ENCODE measurements at regions not wholly inside any gene's neighbourhood (a gene's known extent, or its start where the extent isn't known, plus 50 kb on each side); places are given as distances from the start of the nearest gene placed in this dataset.

DNA sequence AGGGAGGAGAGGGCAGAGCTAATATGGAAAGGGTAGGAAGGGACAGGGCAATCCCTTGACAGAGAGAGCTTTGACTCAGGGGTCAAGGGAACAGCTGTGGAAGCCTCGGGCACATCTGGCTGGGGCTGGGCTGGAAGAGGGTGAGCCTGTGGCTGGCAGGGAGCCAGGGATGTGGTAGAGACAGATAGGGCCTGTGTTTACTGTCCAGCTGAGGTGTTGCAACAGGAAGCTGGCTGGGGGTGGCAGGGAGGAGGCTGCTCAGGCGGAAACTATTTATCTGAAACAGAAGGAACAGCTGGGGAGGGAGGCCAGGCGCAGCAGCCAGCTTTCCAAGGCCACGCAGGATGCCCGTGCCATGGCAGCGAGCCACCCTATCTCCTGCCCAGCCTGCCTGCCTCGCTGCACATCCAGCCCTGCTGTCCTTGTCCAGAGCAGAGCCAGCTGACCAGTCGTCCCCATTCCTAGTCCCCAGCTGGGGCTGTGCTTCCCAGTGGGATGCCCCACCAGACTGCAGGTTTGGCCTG lies 264.7 kb downstream of the CYP26B1 start (continued):
- peak; percentile 26 for TF ChIP-seq ZFP36 (IDR thresholded peaks at IDR 0.05; ENCODE audit: low read depth, low read length, partially characterized antibody)
- peak; percentile 90 for TF ChIP-seq E2F3 (CRISPR knock-in tag; IDR thresholded peaks at IDR 0.05)
- TF ChIP-seq, protein P1, sequence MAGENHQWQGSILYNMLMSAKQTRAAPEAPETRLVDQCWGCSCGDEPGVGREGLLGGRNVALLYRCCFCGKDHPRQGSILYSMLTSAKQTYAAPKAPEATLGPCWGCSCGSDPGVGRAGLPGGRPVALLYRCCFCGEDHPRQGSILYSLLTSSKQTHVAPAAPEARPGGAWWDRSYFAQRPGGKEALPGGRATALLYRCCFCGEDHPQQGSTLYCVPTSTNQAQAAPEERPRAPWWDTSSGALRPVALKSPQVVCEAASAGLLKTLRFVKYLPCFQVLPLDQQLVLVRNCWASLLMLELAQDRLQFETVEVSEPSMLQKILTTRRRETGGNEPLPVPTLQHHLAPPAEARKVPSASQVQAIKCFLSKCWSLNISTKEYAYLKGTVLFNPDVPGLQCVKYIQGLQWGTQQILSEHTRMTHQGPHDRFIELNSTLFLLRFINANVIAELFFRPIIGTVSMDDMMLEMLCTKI (IDR thresholded peaks at IDR 0.05; ENCODE audit: partially characterized antibody), result no peak
- 0 out of 2 replicates have a peak, but pooled peaks have one; percentile 56 for TF ChIP-seq ZNF444 (CRISPR knock-in tag; IDR thresholded peaks at IDR 0.05)
- TF ChIP-seq, protein P2, sequence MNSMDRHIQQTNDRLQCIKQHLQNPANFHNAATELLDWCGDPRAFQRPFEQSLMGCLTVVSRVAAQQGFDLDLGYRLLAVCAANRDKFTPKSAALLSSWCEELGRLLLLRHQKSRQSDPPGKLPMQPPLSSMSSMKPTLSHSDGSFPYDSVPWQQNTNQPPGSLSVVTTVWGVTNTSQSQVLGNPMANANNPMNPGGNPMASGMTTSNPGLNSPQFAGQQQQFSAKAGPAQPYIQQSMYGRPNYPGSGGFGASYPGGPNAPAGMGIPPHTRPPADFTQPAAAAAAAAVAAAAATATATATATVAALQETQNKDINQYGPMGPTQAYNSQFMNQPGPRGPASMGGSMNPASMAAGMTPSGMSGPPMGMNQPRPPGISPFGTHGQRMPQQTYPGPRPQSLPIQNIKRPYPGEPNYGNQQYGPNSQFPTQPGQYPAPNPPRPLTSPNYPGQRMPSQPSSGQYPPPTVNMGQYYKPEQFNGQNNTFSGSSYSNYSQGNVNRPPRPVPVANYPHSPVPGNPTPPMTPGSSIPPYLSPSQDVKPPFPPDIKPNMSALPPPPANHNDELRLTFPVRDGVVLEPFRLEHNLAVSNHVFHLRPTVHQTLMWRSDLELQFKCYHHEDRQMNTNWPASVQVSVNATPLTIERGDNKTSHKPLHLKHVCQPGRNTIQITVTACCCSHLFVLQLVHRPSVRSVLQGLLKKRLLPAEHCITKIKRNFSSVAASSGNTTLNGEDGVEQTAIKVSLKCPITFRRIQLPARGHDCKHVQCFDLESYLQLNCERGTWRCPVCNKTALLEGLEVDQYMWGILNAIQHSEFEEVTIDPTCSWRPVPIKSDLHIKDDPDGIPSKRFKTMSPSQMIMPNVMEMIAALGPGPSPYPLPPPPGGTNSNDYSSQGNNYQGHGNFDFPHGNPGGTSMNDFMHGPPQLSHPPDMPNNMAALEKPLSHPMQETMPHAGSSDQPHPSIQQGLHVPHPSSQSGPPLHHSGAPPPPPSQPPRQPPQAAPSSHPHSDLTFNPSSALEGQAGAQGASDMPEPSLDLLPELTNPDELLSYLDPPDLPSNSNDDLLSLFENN (IDR thresholded peaks at IDR 0.05; ENCODE audit: low read depth in 2 of 2, low read length in 2 of 2), result peak in 1 of 2 experiments; percentile 97; a peak in 2 of 4 replicates
- TF ChIP-seq CBFA2T3 (IDR thresholded peaks at IDR 0.05), result peak; percentile 100
- peak; percentile 33; the same call in 1 of the 2 replicates for TF ChIP-seq EHMT2 (IDR thresholded peaks at IDR 0.05)
- TF ChIP-seq, protein P3, sequence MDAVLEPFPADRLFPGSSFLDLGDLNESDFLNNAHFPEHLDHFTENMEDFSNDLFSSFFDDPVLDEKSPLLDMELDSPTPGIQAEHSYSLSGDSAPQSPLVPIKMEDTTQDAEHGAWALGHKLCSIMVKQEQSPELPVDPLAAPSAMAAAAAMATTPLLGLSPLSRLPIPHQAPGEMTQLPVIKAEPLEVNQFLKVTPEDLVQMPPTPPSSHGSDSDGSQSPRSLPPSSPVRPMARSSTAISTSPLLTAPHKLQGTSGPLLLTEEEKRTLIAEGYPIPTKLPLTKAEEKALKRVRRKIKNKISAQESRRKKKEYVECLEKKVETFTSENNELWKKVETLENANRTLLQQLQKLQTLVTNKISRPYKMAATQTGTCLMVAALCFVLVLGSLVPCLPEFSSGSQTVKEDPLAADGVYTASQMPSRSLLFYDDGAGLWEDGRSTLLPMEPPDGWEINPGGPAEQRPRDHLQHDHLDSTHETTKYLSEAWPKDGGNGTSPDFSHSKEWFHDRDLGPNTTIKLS (IDR thresholded peaks at IDR 0.05; ENCODE audit: borderline replicate concordance, low read depth), result peak; percentile 71
- no peak for TF ChIP-seq ZNF696 (CRISPR knock-in tag; conservative IDR thresholded peaks at IDR 0.05)
- TF ChIP-seq FOXJ3 (CRISPR knock-in tag; IDR thresholded peaks at IDR 0.05), result peak; percentile 69; the same call in 1 of the 2 replicates
- TF ChIP-seq MAFF (IDR thresholded peaks at IDR 0.05; ENCODE audit: low read length), result no peak
- TF ChIP-seq, protein P4, sequence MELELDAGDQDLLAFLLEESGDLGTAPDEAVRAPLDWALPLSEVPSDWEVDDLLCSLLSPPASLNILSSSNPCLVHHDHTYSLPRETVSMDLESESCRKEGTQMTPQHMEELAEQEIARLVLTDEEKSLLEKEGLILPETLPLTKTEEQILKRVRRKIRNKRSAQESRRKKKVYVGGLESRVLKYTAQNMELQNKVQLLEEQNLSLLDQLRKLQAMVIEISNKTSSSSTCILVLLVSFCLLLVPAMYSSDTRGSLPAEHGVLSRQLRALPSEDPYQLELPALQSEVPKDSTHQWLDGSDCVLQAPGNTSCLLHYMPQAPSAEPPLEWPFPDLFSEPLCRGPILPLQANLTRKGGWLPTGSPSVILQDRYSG (tag; conservative IDR thresholded peaks at IDR 0.05; ENCODE audit: low read depth), result peak; percentile 56; the same call in 1 of the 2 replicates
- TF ChIP-seq ZNF780A (CRISPR knock-in tag; IDR thresholded peaks at IDR 0.05), result no peak
- no peak for TF ChIP-seq POLR3G (IDR thresholded peaks at IDR 0.05; ENCODE audit: extremely low read depth, insufficient read length, insufficient replicate concordance)
- TF ChIP-seq SRF (CRISPR knock-in tag; IDR thresholded peaks at IDR 0.05), result peak; percentile 31 to 55; a peak in 1 of 4 replicates
- TF ChIP-seq L3MBTL2 (IDR thresholded peaks at IDR 0.05), result peak; percentile 46; the same call in 1 of the 2 replicates
- TF ChIP-seq, protein P5, sequence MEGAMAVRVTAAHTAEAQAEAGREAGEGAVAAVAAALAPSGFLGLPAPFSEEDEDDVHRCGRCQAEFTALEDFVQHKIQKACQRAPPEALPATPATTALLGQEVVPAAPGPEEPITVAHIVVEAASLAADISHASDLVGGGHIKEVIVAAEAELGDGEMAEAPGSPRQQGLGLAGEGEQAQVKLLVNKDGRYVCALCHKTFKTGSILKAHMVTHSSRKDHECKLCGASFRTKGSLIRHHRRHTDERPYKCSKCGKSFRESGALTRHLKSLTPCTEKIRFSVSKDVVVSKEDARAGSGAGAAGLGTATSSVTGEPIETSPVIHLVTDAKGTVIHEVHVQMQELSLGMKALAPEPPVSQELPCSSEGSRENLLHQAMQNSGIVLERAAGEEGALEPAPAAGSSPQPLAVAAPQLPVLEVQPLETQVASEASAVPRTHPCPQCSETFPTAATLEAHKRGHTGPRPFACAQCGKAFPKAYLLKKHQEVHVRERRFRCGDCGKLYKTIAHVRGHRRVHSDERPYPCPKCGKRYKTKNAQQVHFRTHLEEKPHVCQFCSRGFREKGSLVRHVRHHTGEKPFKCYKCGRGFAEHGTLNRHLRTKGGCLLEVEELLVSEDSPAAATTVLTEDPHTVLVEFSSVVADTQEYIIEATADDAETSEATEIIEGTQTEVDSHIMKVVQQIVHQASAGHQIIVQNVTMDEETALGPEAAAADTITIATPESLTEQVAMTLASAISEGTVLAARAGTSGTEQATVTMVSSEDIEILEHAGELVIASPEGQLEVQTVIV (CRISPR knock-in tag; IDR thresholded peaks at IDR 0.05; ENCODE audit: borderline replicate concordance), result no peak
- TF ChIP-seq TGIF2 (CRISPR knock-in tag; IDR thresholded peaks at IDR 0.05), result no peak
- TF ChIP-seq PHB (CRISPR knock-in tag; IDR thresholded peaks at IDR 0.05), result no peak

Measured in K562 (cell line).